ENCODE measurements at regions not wholly inside any gene's neighbourhood (a gene's known extent, or its start where the extent isn't known, plus 50 kb on each side); places are given as distances from the start of the nearest gene placed in this dataset.

GRCh38 chr6:14966906-14967711 lies 278.8 kb upstream of the JARID2 start:
- DNase-seq (ENCODE audit: low read depth) = no peak
- TF ChIP-seq CTCF (IDR thresholded peaks at IDR 0.05; ENCODE audit: control insufficient read depth, insufficient read depth, low read depth, low read length, missing control alignments) = no peak
- no peak overlapping the region for H3K4me3 ChIP-seq (ENCODE audit: control insufficient read depth, low read depth, low read length)

- TF ChIP-seq CTCF (IDR thresholded peaks at IDR 0.05; ENCODE audit: control insufficient read depth, insufficient read depth, low read depth, low read length, missing control alignments) = no peak
- DNase-seq (ENCODE audit: low read depth) = no peak
Observed at GRCh38 chr6:14968056-14968637, 277.7 kb upstream of the JARID2 start.

GRCh38 chr6:14969126-14969525 lies 276.7 kb upstream of the JARID2 start:
- no peak for TF ChIP-seq CTCF (IDR thresholded peaks at IDR 0.05; ENCODE audit: control insufficient read depth, insufficient read depth, low read depth, low read length, missing control alignments)
- no peak for DNase-seq (ENCODE audit: low read depth)
- no peak overlapping the region for H3K4me3 ChIP-seq (ENCODE audit: control insufficient read depth, low read depth, low read length)

More at GRCh38 chr6:14968056-14968637, 277.7 kb upstream of the JARID2 start:
- H3K4me3 ChIP-seq (ENCODE audit: control insufficient read depth, low read depth, low read length) = no peak overlapping the region

GRCh38 chr6:14972379-14973067 lies 273.3 kb upstream of the JARID2 start:
- H3K4me3 ChIP-seq (ENCODE audit: control insufficient read depth, low read depth, low read length) = no peak overlapping the region
- no peak for TF ChIP-seq CTCF (IDR thresholded peaks at IDR 0.05; ENCODE audit: control insufficient read depth, insufficient read depth, low read depth, low read length, missing control alignments)
- DNase-seq (ENCODE audit: low read depth) = no peak

- no peak overlapping the region for H3K4me3 ChIP-seq (ENCODE audit: control insufficient read depth, low read depth, low read length)
- TF ChIP-seq CTCF (IDR thresholded peaks at IDR 0.05; ENCODE audit: control insufficient read depth, insufficient read depth, low read depth, low read length, missing control alignments) = no peak
- DNase-seq (ENCODE audit: low read depth) = no peak
Observed at GRCh38 chr6:14974372-14974771, 271.5 kb upstream of the JARID2 start.

- H3K4me3 ChIP-seq (ENCODE audit: control insufficient read depth, low read depth, low read length) = no peak overlapping the region
- no peak for DNase-seq (ENCODE audit: low read depth)
- TF ChIP-seq CTCF (IDR thresholded peaks at IDR 0.05; ENCODE audit: control insufficient read depth, insufficient read depth, low read depth, low read length, missing control alignments) = no peak
Observed at GRCh38 chr6:14974792-14975470, 270.9 kb upstream of the JARID2 start.
